Endothelial cell of umbilical vein (primary cell): ENCODE measurements at regions not wholly inside any gene's neighbourhood (a gene's known extent, or its start where the extent isn't known, plus 50 kb on each side); places are given as distances from the start of the nearest gene placed in this dataset.

Experiments used
- BruUV-seq: library from RNA; stranded (reverse); fragments of 400-500 nt; replicated peaks from 2 replicates; lab custom pipeline; 2021; lab: Mats Ljungman, UMichigan
- CTCF ChIA-PET: fragments of 300-600, 350-600 bp; sonication (Branson Sonifier 250); formaldehyde crosslinking; loops from one replicate; lab custom pipeline; 2021; ENCODE audit warnings: antibody characterized with exemption, inconsistent platforms; lab: Charles Lee
- POLR2A ChIA-PET: fragments of 300-600, 350-600 bp; sonication (Branson Sonifier 250); formaldehyde crosslinking; loops from one replicate; lab custom pipeline; 2021; ENCODE audit warnings: antibody characterized with exemption, inconsistent platforms; lab: Charles Lee
- DNase-seq: peaks from one replicate; pipeline ENCODE4 v3.0.0-alpha.2; 2011; ENCODE audit warnings: low read depth, low spot score
- FAIRE-seq: peaks from 2 replicates; lab custom pipeline; 2011; peaks lifted over from hg19 to GRCh38; lab: Jason Lieb, UNC
- H2AFZ ChIP-seq: 2 replicates; pipeline ENCODE4 v1.6.0; 2012; ENCODE audit warnings: low read depth, low read length, control low read depth, inconsistent platforms
- H3K27ac ChIP-seq: 2 replicates; pipeline ENCODE4 v1.5.1; 2011; ENCODE audit warnings: low read depth, mild to moderate bottlenecking, control low read depth, low read length, moderate library complexity; ENCODE audit not compliant: insufficient read depth
- H3K27me3 ChIP-seq, 2 experiments: 2 replicates each; pipeline versions ENCODE4 v1.6.0 to v1.6.1; 2011; ENCODE audit warnings: low read length in 2 of 2, mixed read lengths in 1 of 2; ENCODE audit not compliant: control insufficient read depth in 2 of 2, insufficient read depth in 2 of 2
- H3K36me3 ChIP-seq, 2 experiments: 2 replicates in 1 of 2; 3 replicates in 1 of 2; pipeline ENCODE4 v1.5.1; 2011; ENCODE audit warnings: low read length in 2 of 2, mild to moderate bottlenecking in 1 of 2, moderate library complexity in 1 of 2; ENCODE audit not compliant: control insufficient read depth in 2 of 2, insufficient read depth in 2 of 2; ENCODE audit errors: extremely low read depth in 1 of 2
- H3K4me1 ChIP-seq: 3 replicates; pipeline ENCODE4 v1.5.1; 2011; ENCODE audit warnings: mild to moderate bottlenecking, low read length; ENCODE audit not compliant: control insufficient read depth, insufficient read depth; ENCODE audit errors: extremely low read depth
- H3K4me2 ChIP-seq: 2 replicates; pipeline ENCODE4 v1.6.1; 2011; ENCODE audit warnings: low read length, control low read depth, mixed read lengths; ENCODE audit not compliant: insufficient read depth
- H3K4me3 ChIP-seq, 3 experiments: fragments of 200-600 bp in 1 of 3; sonication (generic), shearing (Covaris generic) in 1 of 3; replicated peaks in 1 of 3; 2 replicates each; pipeline ENCODE4 v1.5.1; 2011 to 2016; ENCODE audit warnings: control low read depth in 3 of 3, low read length in 3 of 3, mild to moderate bottlenecking in 2 of 3, inconsistent platforms in 1 of 3, low read depth in 1 of 3, moderate library complexity in 1 of 3; ENCODE audit not compliant: insufficient read depth in 1 of 3
- H3K79me2 ChIP-seq: 2 replicates; pipeline ENCODE4 v1.6.0; 2012; ENCODE audit warnings: low read length, inconsistent platforms; ENCODE audit not compliant: control insufficient read depth, insufficient read depth
- H3K9ac ChIP-seq: replicated peaks from 2 replicates; pipeline ENCODE3; 2011; ENCODE audit warnings: low read length, control low read depth; ENCODE audit not compliant: insufficient read depth; ENCODE audit errors: extremely low read depth
- H3K9me1 ChIP-seq: replicated peaks from 3 replicates; pipeline ENCODE4 v1.6.0; 2011; ENCODE audit warnings: mild to moderate bottlenecking, low read length; ENCODE audit not compliant: control insufficient read depth, insufficient read depth; ENCODE audit errors: extremely low read depth
- H3K9me3 ChIP-seq: replicated peaks from 2 replicates; pipeline ENCODE4 v1.5.1; 2012; ENCODE audit warnings: low read length, inconsistent platforms; ENCODE audit not compliant: control insufficient read depth, insufficient read depth
- H4K20me1 ChIP-seq: replicated peaks from 2 replicates; pipeline ENCODE3; 2011; ENCODE audit warnings: mild to moderate bottlenecking, low read length; ENCODE audit not compliant: control insufficient read depth, insufficient read depth; ENCODE audit errors: extremely low read depth
- CTCF ChIP-seq, 2 donors: IDR thresholded peaks; 1 replicate in 1 of 2; 2 replicates in 1 of 2; pipeline ENCODE4 v1.5.1; 2011; ENCODE audit warnings: low read length in 2 of 2, mild to moderate bottlenecking in 2 of 2, moderate library complexity in 2 of 2, control low read depth in 1 of 2, inconsistent platforms in 1 of 2, low read depth in 1 of 2; ENCODE audit not compliant: insufficient read depth in 1 of 2; ENCODE audit errors: extremely low read depth in 1 of 2
- EZH2 ChIP-seq: IDR thresholded peaks from 2 replicates; pipeline ENCODE4 v1.6.1; 2012; ENCODE audit warnings: borderline replicate concordance, low read depth, mild to moderate bottlenecking, moderate library complexity, low read length, inconsistent platforms; ENCODE audit not compliant: severe bottlenecking
- FOS ChIP-seq: IDR thresholded peaks from 2 replicates; pipeline ENCODE4 v1.6.1; 2011; ENCODE audit warnings: mild to moderate bottlenecking, low read length, moderate library complexity, borderline replicate concordance; ENCODE audit not compliant: insufficient read depth
- GATA2 ChIP-seq: IDR thresholded peaks from 2 replicates; pipeline ENCODE4 v1.7.0; 2011; ENCODE audit warnings: low read depth, mild to moderate bottlenecking, moderate library complexity, mixed read lengths, low read length; ENCODE audit not compliant: insufficient read length, insufficient read depth
- JUN ChIP-seq: IDR thresholded peaks from 2 replicates; pipeline ENCODE4 v1.6.1; 2011; ENCODE audit warnings: borderline replicate concordance, low read depth; ENCODE audit not compliant: insufficient read length, insufficient read depth
- MAX ChIP-seq: IDR thresholded peaks from 2 replicates; pipeline ENCODE4 v1.6.1; 2011; ENCODE audit not compliant: insufficient read depth, insufficient read length
- MYC ChIP-seq: IDR thresholded peaks from one replicate; pipeline ENCODE4 v1.6.1; 2011; ENCODE audit warnings: mild to moderate bottlenecking, low read depth, low read length
- POLR2A ChIP-seq: IDR thresholded peaks from 2 replicates; pipeline ENCODE4 v1.6.1; 2012; ENCODE audit warnings: low read depth, mild to moderate bottlenecking, control low read depth, low read length
- POLR2AphosphoS5 ChIP-seq: IDR thresholded peaks from 2 replicates; pipeline ENCODE4 v1.6.1; 2012; ENCODE audit warnings: low read depth, mild to moderate bottlenecking, control low read depth, low read length, moderate library complexity; ENCODE audit not compliant: insufficient read depth
- dilution Hi-C: fragments of 300-500 bp; cut with MboI; formaldehyde crosslinking; loops from one replicate; pipeline ENCODE4 v1.15.0; 2019; ENCODE audit warnings: low sequenced_read_pairs; ENCODE audit not compliant: extremely low pct_ligation_motif_present
- intact Hi-C: fragments of 100-400 bp; cut with micrococcal nuclease; formaldehyde crosslinking; loops from one replicate; pipeline ENCODE4 v1.10.0; 2022

GRCh38 chr9:40926404-40927259 is 201.8 kb downstream of the FOXD4L6 start:
- Histone ChIP-seq H4K20me1 (no peaks in the 10 kb centered on the region), H3K4me2 (no peak overlapping the region), H3K79me2 (no peaks in the 10 kb centered on the region), H3K9ac (no peak overlapping the region), H3K9me1 (no peaks in the 10 kb centered on the region), H3K27me3 (no peaks in the 10 kb centered on the region), H3K4me1 (no peaks in the 10 kb centered on the region), H2AFZ (no peak overlapping the region), H3K27ac (no peak overlapping the region), H3K4me3 (no peak overlapping the region), H3K9me3 (peaks cover 13% of the 10 kb centered on the region), H3K36me3 (no peaks in the 10 kb centered on the region)
- no peak for TF ChIP-seq EZH2
- no peak for TF ChIP-seq GATA2
- no peak for TF ChIP-seq FOS
- TF ChIP-seq JUN = no peak
- no peak for TF ChIP-seq MYC
- TF ChIP-seq POLR2AphosphoS5 = no peak
- TF ChIP-seq MAX = no peak
- no peak for TF ChIP-seq POLR2A
- TF ChIP-seq CTCF (IDR thresholded peaks at IDR 0.05; ENCODE audit: extremely low read depth in 1 of 2, insufficient read depth in 1 of 2, low read depth in 1 of 2, low read length in 2 of 2) = no peak
- dilution Hi-C loops (no loop called here), intact Hi-C loops (no loop called here)
- FAIRE-seq = no peak
- no TSS peak for BruUV-seq
- POLR2A ChIA-PET = no interaction called here
- CTCF ChIA-PET = no interaction called here
- no peak for DNase-seq
